T1000 (cell line): ENCODE measurements at regions not wholly inside any gene's neighbourhood (a gene's known extent, or its start where the extent isn't known, plus 50 kb on each side); places are given as distances from the start of the nearest gene placed in this dataset.

Source experiments
- DNase-seq: peaks from one replicate; lab custom pipeline; 2025; ENCODE audit warnings: mixed read lengths; lab: John Stamatoyannopoulos, UW

DNA sequence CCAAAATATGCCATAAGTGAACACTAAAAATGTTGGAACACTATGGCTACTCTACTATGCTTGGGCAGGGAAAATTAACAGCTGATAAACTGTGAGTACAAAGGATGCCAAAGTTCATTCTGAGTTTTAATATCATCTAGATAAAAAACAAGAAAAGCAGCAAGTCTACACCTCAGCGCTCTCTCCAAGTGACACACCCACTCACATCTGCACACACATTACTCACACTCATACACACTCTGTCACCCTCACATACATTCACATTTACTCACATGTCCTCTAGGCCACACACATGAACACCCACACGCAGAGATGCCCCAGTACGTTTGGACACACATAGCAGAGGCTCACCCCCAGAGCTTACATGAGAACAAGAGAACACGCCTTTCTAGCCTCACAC, 87.3 kb upstream of the RAB4A start:
- DNase-seq, result no peak

DNA sequence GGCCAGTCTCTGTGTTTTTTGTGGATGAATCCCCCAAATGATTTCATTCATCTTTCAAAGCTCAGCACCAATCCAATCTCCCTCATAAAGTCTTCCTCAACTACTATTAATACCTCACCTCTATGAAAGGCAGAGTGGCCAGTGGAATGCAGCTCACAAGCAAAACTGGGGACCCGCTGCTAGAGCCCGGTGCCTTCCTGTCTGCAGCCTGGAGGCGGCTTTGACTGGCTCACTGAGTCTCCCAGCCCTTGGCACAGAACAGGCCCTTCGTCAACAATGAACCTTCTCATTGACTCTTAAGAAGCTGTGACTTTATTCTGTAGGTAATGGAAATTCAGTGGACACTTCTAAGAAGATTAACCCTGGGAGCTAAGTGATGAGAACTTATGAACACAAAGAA, 86.8 kb upstream of the RAB4A start:
- no peak for DNase-seq

GRCh38 chr1:229185963-229186362, 84.9 kb upstream of the RAB4A start:
- no peak for DNase-seq

DNA sequence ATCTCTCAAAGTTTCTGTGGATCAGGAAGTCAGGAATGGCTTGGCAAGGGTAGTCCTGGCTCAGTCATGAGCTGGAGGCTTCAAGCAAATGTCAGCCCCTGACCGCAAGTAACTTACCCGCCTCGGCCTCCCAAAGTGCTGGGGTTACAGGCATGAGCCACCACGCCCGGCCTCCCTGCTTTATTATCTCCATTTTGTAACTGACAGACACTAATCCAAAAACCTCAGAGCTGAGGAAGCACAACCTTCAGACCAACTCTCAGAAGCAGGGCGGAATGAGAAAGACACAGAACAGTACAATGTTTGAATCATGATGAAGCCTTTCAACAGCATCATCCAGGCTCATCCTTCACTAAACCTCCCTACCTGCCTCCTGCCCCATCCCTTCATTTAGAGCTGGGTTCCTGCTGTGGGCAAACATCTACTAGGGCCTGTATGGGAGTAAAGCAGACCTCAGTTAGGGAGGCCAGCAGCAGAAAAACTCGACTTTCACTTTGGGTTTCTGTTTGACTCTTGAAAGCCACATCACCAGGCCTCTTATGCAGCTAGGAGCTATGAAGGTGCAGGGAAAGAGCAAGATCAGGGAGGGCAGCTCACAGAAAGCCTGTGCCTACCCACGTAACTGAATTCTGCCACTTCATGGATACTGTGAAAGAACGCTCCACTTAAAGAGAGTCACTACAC, 84.4 kb upstream of the RAB4A start:
- DNase-seq, result no peak

DNA sequence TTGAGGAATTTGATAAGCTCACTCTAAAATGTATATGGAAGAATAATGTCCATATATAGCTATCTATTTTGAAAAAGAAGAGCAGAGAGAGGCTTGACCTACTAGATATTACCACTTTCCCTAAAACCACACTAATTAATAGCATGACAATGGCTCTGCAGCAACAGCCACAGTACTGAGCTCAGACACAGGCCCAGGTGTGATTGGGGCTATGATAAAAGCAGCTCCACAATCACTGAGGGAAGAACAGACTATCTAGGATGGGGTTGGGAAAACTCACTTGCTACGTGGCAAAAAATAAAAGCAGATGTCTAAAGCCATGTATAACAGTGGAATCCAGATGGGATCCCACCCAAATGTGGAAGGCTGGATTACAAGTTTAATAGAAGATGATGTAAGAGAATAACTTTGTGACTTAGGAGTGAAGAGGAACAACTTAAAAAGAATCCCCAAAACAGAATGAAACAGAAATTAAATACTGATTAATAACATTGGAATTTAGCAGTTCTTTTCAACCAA, 80.8 kb upstream of the RAB4A start:
- no peak for DNase-seq

GRCh38 chr1:229191066-229191674, 79.7 kb upstream of the RAB4A start:
- no peak for DNase-seq

GRCh38 chr1:229192031-229192430, 78.9 kb upstream of the RAB4A start:
- no peak for DNase-seq

- DNase-seq, result no peak
These were observed 78.1 kb upstream of the RAB4A start for GRCh38 chr1:229192853-229193252.

GRCh38 chr1:229194096-229194495, 76.8 kb upstream of the RAB4A start:
- DNase-seq, result no peak

DNA sequence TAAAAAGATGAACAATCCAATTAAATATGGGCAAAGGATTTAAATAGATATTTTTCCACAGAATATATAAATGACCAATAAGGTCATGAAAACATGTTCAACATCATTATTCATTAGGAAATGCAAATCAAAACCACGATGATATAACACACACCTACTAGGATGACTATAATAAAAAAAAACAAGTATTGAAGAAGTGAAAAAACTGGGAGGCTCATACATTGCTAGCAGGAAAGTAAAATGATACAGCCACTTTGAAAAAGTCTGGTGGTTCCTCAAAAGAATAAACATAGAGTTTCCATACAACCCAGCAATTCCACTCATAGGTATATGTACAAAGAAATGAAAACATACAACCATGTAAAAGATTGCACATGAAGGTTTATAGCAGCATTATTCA, 75.7 kb upstream of the RAB4A start:
- DNase-seq, result no peak

DNA sequence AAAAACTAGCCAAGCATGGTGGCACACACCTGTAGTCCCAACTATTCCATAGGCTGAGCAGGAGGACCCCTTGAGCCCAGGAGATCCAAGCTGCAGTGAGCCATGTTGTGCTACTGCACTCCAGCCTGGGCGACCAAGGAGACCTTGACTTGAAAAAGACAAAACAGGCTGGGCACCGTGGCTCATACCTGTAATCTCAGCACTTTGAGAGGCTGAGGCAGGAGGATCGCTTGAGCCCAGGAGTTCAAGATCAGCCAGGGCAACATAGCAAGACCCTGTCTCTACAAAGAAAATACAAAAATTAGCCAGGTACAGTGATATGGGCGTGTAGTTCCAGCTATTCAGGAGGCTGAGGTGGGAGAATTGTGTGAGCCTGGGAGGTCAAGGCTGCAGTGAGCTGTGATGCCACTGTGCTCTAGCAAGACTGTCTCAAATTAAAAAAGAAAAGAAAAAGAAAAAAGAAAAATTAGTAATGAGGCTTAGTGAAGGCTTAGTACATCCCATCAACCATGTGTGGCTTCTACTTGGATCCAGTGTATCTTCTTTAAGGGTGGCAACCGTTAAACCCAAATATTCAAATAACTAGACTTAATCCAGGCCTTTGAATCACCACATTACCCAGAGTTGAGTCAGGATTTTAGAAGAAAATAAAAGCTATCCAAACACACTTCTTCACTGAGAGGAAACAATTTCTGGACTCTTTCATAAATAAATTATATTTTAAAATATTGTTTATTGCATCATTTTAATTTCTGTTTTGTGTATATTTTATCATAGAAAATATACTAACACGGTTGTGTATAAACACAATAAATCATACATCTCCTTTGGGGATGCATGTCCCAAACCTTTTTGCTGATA, 74.3 kb upstream of the RAB4A start:
- DNase-seq, result no peak

GRCh38 chr1:229197265-229197585, 73.7 kb upstream of the RAB4A start:
- DNase-seq, result no peak

DNA sequence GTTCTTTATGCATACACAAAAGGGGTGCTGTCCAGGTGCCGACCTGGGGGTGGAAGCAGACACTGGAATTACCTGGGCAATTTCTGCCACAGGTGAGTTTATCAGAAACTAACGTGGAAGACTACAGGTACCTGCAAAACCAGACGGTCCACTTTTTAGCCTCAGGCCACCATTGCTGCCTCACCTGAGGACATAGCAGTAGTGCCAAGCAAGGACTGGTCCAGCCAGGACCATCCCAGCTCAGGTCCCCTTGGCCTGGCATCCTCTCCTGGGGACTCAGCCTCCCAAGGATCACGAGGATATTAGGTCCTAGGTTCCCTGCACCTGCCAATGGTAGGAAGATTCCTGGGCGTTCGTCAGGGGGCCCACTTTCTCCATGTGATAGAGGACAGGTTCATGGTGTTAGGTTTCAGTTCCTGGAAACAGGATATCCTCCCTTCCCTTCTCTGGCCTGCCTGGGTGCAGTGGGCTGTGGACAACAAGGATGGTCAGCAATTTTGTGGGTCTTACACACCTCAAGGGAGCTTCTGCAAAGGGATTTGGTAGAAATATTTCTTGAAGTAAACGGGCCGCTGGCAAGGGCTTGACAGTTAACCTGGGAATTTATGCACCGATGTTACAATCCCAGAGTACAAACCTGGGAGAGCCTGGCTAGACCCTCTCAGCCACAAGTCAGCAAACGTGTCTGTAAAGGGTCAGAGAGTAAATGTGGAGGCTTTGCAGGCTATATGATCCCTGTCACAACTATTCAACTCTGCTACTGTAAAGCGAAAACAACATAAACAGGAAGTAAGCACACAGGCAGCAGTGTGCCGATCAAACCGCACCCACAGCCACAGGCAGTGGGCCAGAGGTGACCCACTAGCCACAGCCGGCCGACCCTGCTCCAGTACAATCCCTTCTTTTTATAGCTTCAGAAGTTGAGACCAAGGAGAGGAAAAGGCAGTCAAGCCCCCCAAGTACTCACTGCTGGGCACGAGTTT, 71.4 kb upstream of the RAB4A start:
- no peak for DNase-seq

- DNase-seq, result no peak
These were observed 67.7 kb upstream of the RAB4A start for GRCh38 chr1:229203030-229203751.

DNA sequence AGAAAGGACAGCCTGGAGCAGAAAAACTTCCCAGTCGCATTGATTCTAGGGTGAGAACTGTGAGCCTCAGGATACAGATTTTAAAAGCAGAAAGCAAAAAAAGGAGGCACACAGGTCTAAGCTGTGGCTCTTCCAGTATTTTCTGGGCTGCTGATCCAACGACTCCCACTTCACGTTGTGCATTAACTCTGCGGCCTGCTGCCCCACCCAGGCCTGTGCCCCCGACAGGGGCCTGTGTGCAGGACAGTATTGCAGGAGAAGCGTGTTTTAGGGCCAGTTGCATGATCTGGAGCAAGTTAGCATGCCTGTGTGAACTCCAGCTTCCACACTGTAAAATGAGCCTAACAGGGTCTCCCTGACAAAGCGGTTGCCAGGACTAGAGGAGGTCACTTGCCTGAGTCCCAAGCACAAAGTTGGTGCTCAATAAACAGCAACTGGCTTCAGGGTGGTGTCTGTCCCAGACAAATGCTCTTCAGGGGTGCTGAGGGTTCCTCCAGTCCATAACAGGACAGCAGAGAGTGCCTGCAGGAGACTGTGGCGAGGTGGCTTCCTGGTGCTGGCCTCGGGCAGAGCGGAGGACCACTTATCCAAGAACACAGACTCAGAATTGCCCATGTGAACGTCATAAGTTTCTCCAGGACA, 66.8 kb upstream of the RAB4A start:
- DNase-seq, result no peak

GRCh38 chr1:229204921-229205777, 65.8 kb upstream of the RAB4A start:
- no peak for DNase-seq

- no peak for DNase-seq
These were observed 65.1 kb upstream of the RAB4A start for GRCh38 chr1:229205854-229206253.

DNA sequence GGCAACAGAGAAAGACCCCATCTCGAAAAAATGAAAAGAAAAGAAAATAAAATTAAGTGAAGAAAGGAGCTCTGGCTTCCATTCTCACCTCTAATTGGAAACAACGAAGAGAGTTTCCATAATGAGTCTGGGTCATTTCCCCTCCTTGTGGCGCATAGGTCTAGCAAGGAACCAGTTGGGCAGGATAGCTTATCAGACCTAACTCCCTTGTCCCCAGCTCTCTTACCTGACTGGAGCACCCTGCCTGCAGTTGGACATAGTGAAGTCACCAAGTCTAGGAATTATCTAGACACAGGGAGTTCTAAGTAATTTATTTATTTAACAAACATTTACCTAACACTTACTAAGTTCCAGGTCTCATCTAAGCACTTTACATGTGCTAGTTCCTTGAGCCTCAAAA, 63.0 kb upstream of the RAB4A start:
- DNase-seq, result no peak

- no peak for DNase-seq
These were observed 62.4 kb upstream of the RAB4A start for GRCh38 chr1:229208481-229208880.

- DNase-seq, result no peak
These were observed 61.5 kb upstream of the RAB4A start for GRCh38 chr1:229209386-229209785.
